Osteoblast (primary cell): ENCODE measurements at regions not wholly inside any gene's neighbourhood (a gene's known extent, or its start where the extent isn't known, plus 50 kb on each side); places are given as distances from the start of the nearest gene placed in this dataset.

Source experiments
- DNase-seq: peaks from one replicate; pipeline ENCODE4 v3.0.0; 2011; ENCODE audit warnings: low spot score, mixed read lengths; ENCODE audit not compliant: insufficient read length; ENCODE audit errors: missing footprints
- H2AFZ ChIP-seq: 2 replicates; pipeline ENCODE4 v1.6.0; 2011; ENCODE audit warnings: mild to moderate bottlenecking, low read length
- H3K27ac ChIP-seq: 2 replicates; pipeline ENCODE4 v1.5.1; 2011; ENCODE audit warnings: mild to moderate bottlenecking, low read depth, low read length, moderate library complexity
- H3K27me3 ChIP-seq: 2 replicates; pipeline ENCODE4 v1.6.0; 2012; ENCODE audit warnings: mild to moderate bottlenecking, control low read depth, inconsistent platforms, low read length, moderate library complexity; ENCODE audit not compliant: insufficient read depth
- H3K36me3 ChIP-seq: 2 replicates; pipeline ENCODE4 v1.5.1; 2011; ENCODE audit warnings: mild to moderate bottlenecking, low read length, control low read depth, moderate library complexity; ENCODE audit not compliant: insufficient read depth
- H3K4me1 ChIP-seq: 2 replicates; pipeline ENCODE4 v1.5.1; 2011; ENCODE audit warnings: mild to moderate bottlenecking, low read length, control low read depth, moderate library complexity; ENCODE audit not compliant: insufficient read depth
- H3K4me2 ChIP-seq: 2 replicates; pipeline ENCODE4 v1.6.0; 2011; ENCODE audit warnings: mild to moderate bottlenecking, low read length; ENCODE audit not compliant: insufficient read depth
- H3K4me3 ChIP-seq: fragments of 200-600 bp; sonication (generic); 3 replicates; pipeline ENCODE4 v1.5.1; 2012; ENCODE audit warnings: mild to moderate bottlenecking, low read length, inconsistent platforms; ENCODE audit not compliant: insufficient read depth
- H3K79me2 ChIP-seq: 2 replicates; pipeline ENCODE4 v1.6.0; 2012; ENCODE audit warnings: mild to moderate bottlenecking, low read length, control low read depth, inconsistent platforms; ENCODE audit not compliant: insufficient read depth
- H3K9me3 ChIP-seq: 2 replicates; pipeline ENCODE4 v1.5.1; 2011; ENCODE audit warnings: low read depth, low read length, control low read depth
- H4K20me1 ChIP-seq: 2 replicates; pipeline ENCODE4 v1.6.0; 2012; ENCODE audit warnings: mild to moderate bottlenecking, low read length, control low read depth; ENCODE audit not compliant: insufficient read depth
- TF ChIP-seq, protein P1 (sequence below): IDR thresholded peaks from 2 replicates; pipeline ENCODE4 v1.5.1; 2011; ENCODE audit warnings: mild to moderate bottlenecking, low read depth, low read length, moderate library complexity; ENCODE audit errors: extremely low read depth

GRCh38 chr18:75350512-75350839, 77.0 kb downstream of the SMIM21 start:
- Histone ChIP-seq H3K9me3 (no peaks in the 10 kb centered on the region), H3K4me3 (no peak overlapping the region)

GRCh38 chr18:75349668-75350511, 77.6 kb downstream of the SMIM21 start:
- Histone ChIP-seq H3K27ac (no peak overlapping the region), H3K27me3 (no peaks in the 10 kb centered on the region), H3K9me3 (no peaks in the 10 kb centered on the region), H3K4me2 (no peak overlapping the region), H3K36me3 (no peaks in the 10 kb centered on the region), H2AFZ (no peak overlapping the region), H4K20me1 (no peaks in the 10 kb centered on the region), H3K4me1 (no peaks in the 10 kb centered on the region), H3K4me3 (no peak overlapping the region), H3K79me2 (no peaks in the 10 kb centered on the region)
- TF ChIP-seq, protein P1, sequence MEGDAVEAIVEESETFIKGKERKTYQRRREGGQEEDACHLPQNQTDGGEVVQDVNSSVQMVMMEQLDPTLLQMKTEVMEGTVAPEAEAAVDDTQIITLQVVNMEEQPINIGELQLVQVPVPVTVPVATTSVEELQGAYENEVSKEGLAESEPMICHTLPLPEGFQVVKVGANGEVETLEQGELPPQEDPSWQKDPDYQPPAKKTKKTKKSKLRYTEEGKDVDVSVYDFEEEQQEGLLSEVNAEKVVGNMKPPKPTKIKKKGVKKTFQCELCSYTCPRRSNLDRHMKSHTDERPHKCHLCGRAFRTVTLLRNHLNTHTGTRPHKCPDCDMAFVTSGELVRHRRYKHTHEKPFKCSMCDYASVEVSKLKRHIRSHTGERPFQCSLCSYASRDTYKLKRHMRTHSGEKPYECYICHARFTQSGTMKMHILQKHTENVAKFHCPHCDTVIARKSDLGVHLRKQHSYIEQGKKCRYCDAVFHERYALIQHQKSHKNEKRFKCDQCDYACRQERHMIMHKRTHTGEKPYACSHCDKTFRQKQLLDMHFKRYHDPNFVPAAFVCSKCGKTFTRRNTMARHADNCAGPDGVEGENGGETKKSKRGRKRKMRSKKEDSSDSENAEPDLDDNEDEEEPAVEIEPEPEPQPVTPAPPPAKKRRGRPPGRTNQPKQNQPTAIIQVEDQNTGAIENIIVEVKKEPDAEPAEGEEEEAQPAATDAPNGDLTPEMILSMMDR, result no peak
- peak; percentile 19 for DNase-seq

More at GRCh38 chr18:75350512-75350839, 77.0 kb downstream of the SMIM21 start:
- Histone ChIP-seq H3K27ac (no peak overlapping the region), H3K4me1 (no peaks in the 10 kb centered on the region), H3K4me2 (no peak overlapping the region), H3K27me3 (no peaks in the 10 kb centered on the region), H3K79me2 (no peaks in the 10 kb centered on the region), H3K36me3 (no peaks in the 10 kb centered on the region), H4K20me1 (no peaks in the 10 kb centered on the region), H2AFZ (no peak overlapping the region)
- TF ChIP-seq, protein P1, result no peak
- peak; percentile 75 for DNase-seq

GRCh38 chr18:75346671-75347070, 80.8 kb downstream of the SMIM21 start:
- TF ChIP-seq, protein P1, result no peak

DNA sequence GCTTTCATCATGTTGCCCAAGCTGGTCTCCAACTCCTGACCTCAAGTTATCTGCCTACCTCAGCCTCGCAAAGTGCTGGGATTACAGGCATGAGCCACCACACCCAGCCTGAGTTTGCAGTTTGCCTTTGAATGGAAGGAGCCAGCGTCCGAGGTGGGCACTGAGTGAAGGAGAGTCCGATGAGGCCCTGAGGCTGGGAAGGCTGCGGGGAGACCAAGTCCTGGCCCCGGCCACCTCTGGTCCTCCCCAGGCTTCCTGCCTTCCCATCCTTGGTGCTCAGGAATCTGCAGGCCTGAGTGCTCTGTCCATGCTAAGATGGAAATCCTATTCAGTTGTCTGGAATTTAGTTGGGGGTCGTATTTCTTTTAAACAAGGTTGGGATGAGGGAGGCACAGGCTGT, 82.9 kb downstream of the SMIM21 start:
- Histone ChIP-seq H3K79me2 (no peaks in the 10 kb centered on the region), H3K27me3 (peaks cover 4% of the 10 kb centered on the region), H3K36me3 (no peaks in the 10 kb centered on the region), H3K27ac (no peak overlapping the region), H3K9me3 (no peaks in the 10 kb centered on the region), H3K4me2 (no peak overlapping the region), H3K4me3 (no peak overlapping the region), H4K20me1 (no peaks in the 10 kb centered on the region), H3K4me1 (no peaks in the 10 kb centered on the region), H2AFZ (no peak overlapping the region)
- no peak for DNase-seq
- TF ChIP-seq, protein P1, result no peak

More at GRCh38 chr18:75346671-75347070, 80.8 kb downstream of the SMIM21 start:
- no peaks in the 10 kb centered on the region for H3K27me3 ChIP-seq
- no peak overlapping the region for H3K27ac ChIP-seq
- H3K4me3 ChIP-seq, result no peak overlapping the region
- no peaks in the 10 kb centered on the region for H3K4me1 ChIP-seq
- H3K36me3 ChIP-seq, result no peaks in the 10 kb centered on the region
- no peak overlapping the region for H3K4me2 ChIP-seq
- no peaks in the 10 kb centered on the region for H4K20me1 ChIP-seq
- H2AFZ ChIP-seq, result no peak overlapping the region
- DNase-seq, result no peak
- H3K9me3 ChIP-seq, result no peaks in the 10 kb centered on the region
- H3K79me2 ChIP-seq, result no peaks in the 10 kb centered on the region
